PC-3 (cell line): ENCODE measurements at regions not wholly inside any gene's neighbourhood (a gene's known extent, or its start where the extent isn't known, plus 50 kb on each side); places are given as distances from the start of the nearest gene placed in this dataset.

Experiments
- ATAC-seq: fragments of 200-7000 bp; cut with Tn5 transposase; 2 replicates; pipeline ENCODE4 v1.9.1; 2020; ENCODE audit warnings: mild to moderate bottlenecking, moderate library complexity
- BruUV-seq: library from RNA; stranded (reverse); fragments of 400-500 nt; replicated peaks from 2 replicates; lab custom pipeline; 2021; lab: Mats Ljungman, UMichigan
- CTCF ChIA-PET: fragments of 300-600 bp; sonication (Branson Sonifier 250); formaldehyde crosslinking; loops from one replicate; lab custom pipeline; 2022; ENCODE audit warnings: antibody characterized with exemption; lab: Charles Lee
- POLR2A ChIA-PET: fragments of 300-600 bp; sonication (Branson Sonifier 250); formaldehyde crosslinking; loops from one replicate; lab custom pipeline; 2022; ENCODE audit warnings: antibody characterized with exemption; ENCODE audit not compliant: unreplicated experiment; lab: Charles Lee
- DNase-seq: peaks from one replicate; pipeline ENCODE4 v3.0.0-alpha.2; 2015
- H2AFZ ChIP-seq: fragments of 300-600 bp; sonication (generic); 2 replicates; pipeline ENCODE4 v1.6.0; 2016; ENCODE audit warnings: antibody characterized with exemption, low read length
- H3F3A ChIP-seq: fragments of 300-600 bp; sonication (generic); one replicate; pipeline ENCODE4 v1.6.0; 2017; ENCODE audit warnings: antibody characterized with exemption, low read length, control low read depth, mild to moderate bottlenecking; ENCODE audit not compliant: unreplicated experiment
- H3K27ac ChIP-seq: fragments of 300-600 bp; sonication (generic); 2 replicates; pipeline ENCODE4 v1.5.1; 2016; ENCODE audit warnings: mild to moderate bottlenecking, low read length
- H3K27me3 ChIP-seq: fragments of 300-600 bp; sonication (generic); 2 replicates; pipeline ENCODE4 v1.6.1; 2016; ENCODE audit warnings: low read length, mixed read lengths
- H3K36me3 ChIP-seq: fragments of 300-600 bp; sonication (generic); 2 replicates; pipeline ENCODE4 v1.6.1; 2016; ENCODE audit warnings: low read depth, mixed run types, low read length, mixed read lengths
- H3K4me1 ChIP-seq: fragments of 300-600 bp; sonication (generic); 2 replicates; pipeline ENCODE4 v1.5.1; 2016; ENCODE audit warnings: low read length; ENCODE audit not compliant: insufficient read depth
- H3K4me2 ChIP-seq: fragments of 300-600 bp; sonication (generic); 2 replicates; pipeline ENCODE4 v1.6.0; 2016; ENCODE audit warnings: low read length
- H3K4me3 ChIP-seq: fragments of 300-600 bp; sonication (generic); 2 replicates; pipeline ENCODE4 v1.5.1; 2016; ENCODE audit warnings: mild to moderate bottlenecking, low read length, mixed read lengths
- H3K79me2 ChIP-seq: fragments of 300-600 bp; sonication (generic); 2 replicates; pipeline ENCODE4 v1.6.1; 2017; ENCODE audit warnings: low read length, mixed read lengths
- H3K9ac ChIP-seq: fragments of 300-600 bp; sonication (generic); 2 replicates; pipeline ENCODE4 v1.6.0; 2016; ENCODE audit warnings: mild to moderate bottlenecking, low read length
- H3K9me2 ChIP-seq: fragments of 300-600 bp; sonication (generic); replicated peaks from 2 replicates; pipeline ENCODE4 v1.6.1; 2016; ENCODE audit warnings: mixed run types, low read length, mixed read lengths
- H3K9me3 ChIP-seq: fragments of 300-600 bp; sonication (generic); 2 replicates; pipeline ENCODE4 v1.6.1; 2016; ENCODE audit warnings: low read length, mixed read lengths
- H4K20me1 ChIP-seq: fragments of 300-600 bp; sonication (generic); 2 replicates; pipeline ENCODE4 v1.6.1; 2016; ENCODE audit warnings: low read length, mixed read lengths
- EZH2 ChIP-seq: fragments of 300-600 bp; sonication (generic); IDR thresholded peaks from one replicate; pipeline ENCODE4 v1.6.1; 2017; ENCODE audit warnings: antibody characterized with exemption, mild to moderate bottlenecking, low read length; ENCODE audit not compliant: unreplicated experiment
- EZH2phosphoT487 ChIP-seq: fragments of 300-600 bp; sonication (generic); IDR thresholded peaks from 2 replicates; pipeline ENCODE4 v1.6.1; 2018; ENCODE audit warnings: mild to moderate bottlenecking, antibody characterized with exemption, low read length, borderline replicate concordance
- intact Hi-C: fragments of 100-400 bp; cut with micrococcal nuclease; formaldehyde crosslinking; loops from 2 replicates; pipeline ENCODE4 v1.9.0; 2023
- TF ChIP-seq, protein P1 (sequence below): fragments of 300-600 bp; sonication (generic); conservative IDR thresholded peaks from 2 replicates; pipeline ENCODE4 v1.5.1; 2017; ENCODE audit warnings: antibody characterized with exemption, low read depth, mild to moderate bottlenecking, low read length

DNA sequence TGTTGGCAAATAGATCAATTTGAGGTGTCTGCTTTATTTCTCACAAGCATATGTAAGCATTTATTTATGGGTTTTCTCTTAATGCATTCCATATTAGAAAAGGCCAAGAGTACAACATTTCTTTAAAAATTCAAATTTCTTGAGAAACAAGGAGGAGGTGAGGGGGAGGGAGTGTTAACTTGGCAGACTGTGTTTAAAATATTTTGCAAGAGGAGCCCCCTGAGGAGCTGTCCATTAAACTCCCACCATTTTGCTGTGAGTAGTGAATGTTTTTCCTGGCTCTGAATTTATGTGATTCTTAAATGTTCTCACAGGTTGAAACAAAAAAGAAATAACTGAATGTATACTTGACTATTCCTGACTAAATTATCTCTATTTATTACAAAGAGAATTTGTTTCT is 363.8 kb downstream of the PTPRC start:
- no peaks in the 10 kb centered on the region for H3K79me2 ChIP-seq
- no peak overlapping the region for H3K4me2 ChIP-seq
- no peak overlapping the region for H3K4me3 ChIP-seq
- intact Hi-C loops, result no loop called here
- H4K20me1 ChIP-seq, result no peaks in the 10 kb centered on the region
- H3F3A ChIP-seq, result no peaks in the 10 kb centered on the region
- ChIA-PET CTCF (no interaction called here), POLR2A (no interaction called here)
- H3K9me3 ChIP-seq, result no peaks in the 10 kb centered on the region
- no peak overlapping the region for H3K9ac ChIP-seq
- H3K27me3 ChIP-seq, result no peaks in the 10 kb centered on the region
- H2AFZ ChIP-seq, result no peak overlapping the region
- no peak for TF ChIP-seq EZH2phosphoT487
- TF ChIP-seq, protein P1, sequence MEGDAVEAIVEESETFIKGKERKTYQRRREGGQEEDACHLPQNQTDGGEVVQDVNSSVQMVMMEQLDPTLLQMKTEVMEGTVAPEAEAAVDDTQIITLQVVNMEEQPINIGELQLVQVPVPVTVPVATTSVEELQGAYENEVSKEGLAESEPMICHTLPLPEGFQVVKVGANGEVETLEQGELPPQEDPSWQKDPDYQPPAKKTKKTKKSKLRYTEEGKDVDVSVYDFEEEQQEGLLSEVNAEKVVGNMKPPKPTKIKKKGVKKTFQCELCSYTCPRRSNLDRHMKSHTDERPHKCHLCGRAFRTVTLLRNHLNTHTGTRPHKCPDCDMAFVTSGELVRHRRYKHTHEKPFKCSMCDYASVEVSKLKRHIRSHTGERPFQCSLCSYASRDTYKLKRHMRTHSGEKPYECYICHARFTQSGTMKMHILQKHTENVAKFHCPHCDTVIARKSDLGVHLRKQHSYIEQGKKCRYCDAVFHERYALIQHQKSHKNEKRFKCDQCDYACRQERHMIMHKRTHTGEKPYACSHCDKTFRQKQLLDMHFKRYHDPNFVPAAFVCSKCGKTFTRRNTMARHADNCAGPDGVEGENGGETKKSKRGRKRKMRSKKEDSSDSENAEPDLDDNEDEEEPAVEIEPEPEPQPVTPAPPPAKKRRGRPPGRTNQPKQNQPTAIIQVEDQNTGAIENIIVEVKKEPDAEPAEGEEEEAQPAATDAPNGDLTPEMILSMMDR, result no peak
- no peak for TF ChIP-seq EZH2
- ATAC-seq (no peak), DNase-seq (no peak)
- no TSS peak for BruUV-seq
- H3K27ac ChIP-seq, result no peak overlapping the region
- no peaks in the 10 kb centered on the region for H3K9me2 ChIP-seq
- no peaks in the 10 kb centered on the region for H3K4me1 ChIP-seq
- no peaks in the 10 kb centered on the region for H3K36me3 ChIP-seq

DNA sequence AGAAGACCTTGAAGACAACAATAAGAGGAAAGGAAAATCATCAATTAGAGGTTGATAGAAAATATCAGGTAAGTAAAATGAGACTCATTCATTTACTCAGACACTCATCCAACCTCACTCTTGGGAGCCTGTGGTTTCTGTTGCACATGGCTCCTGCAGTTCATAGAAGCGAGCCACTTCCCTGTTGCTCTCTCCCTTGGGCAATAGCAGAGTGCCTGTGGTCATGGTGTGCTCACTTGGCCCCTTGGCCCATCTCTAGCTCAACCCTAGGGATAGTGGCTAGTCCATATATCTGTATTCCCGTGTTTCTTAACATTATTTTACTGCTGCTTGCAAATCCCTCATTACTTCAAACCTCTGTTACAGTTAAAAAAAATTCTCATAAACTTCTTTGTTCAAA is 368.6 kb downstream of the PTPRC start:
- no peaks in the 10 kb centered on the region for H3K4me1 ChIP-seq
- no peaks in the 10 kb centered on the region for H3K9me2 ChIP-seq
- H3K9me3 ChIP-seq, result no peaks in the 10 kb centered on the region
- no peak overlapping the region for H2AFZ ChIP-seq
- no peaks in the 10 kb centered on the region for H3K79me2 ChIP-seq
- no peaks in the 10 kb centered on the region for H3K36me3 ChIP-seq
- ChIA-PET POLR2A (no interaction called here), CTCF (no interaction called here)
- no TSS peak for BruUV-seq
- H3K9ac ChIP-seq, result no peak overlapping the region
- H4K20me1 ChIP-seq, result no peaks in the 10 kb centered on the region
- no peaks in the 10 kb centered on the region for H3K27me3 ChIP-seq
- DNase-seq (no peak), ATAC-seq (no peak)
- H3K27ac ChIP-seq, result no peak overlapping the region
- H3K4me3 ChIP-seq, result no peak overlapping the region
- TF ChIP-seq, protein P1, result no peak
- H3F3A ChIP-seq, result no peaks in the 10 kb centered on the region
- H3K4me2 ChIP-seq, result no peak overlapping the region
- intact Hi-C loops, result no loop called here

DNA sequence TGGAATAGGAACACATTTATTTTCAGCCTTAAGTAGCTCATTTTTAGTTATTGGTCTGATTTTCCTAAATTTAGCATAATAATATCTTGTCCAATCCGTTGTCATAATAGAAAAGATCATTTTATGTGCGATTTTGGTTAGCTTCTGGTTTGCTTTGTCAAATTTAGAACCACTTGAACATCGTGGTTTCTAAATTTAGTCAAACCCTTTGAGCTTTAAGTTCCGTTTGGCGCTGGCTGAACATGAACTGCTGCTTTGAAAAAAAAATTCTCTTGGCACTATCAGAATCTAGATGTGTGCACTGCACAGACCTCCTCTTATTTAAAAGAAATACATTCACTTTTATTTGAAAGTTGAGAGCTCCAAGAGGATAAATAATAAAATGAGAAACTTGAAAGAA is 370.6 kb downstream of the PTPRC start:
- Histone ChIP-seq H3K79me2 (no peaks in the 10 kb centered on the region), H3K4me1 (no peaks in the 10 kb centered on the region), H3K36me3 (no peaks in the 10 kb centered on the region), H3K27ac (no peak overlapping the region), H3F3A (no peaks in the 10 kb centered on the region), H3K27me3 (no peaks in the 10 kb centered on the region), H3K4me3 (no peak overlapping the region), H3K9me2 (no peaks in the 10 kb centered on the region), H3K9ac (no peak overlapping the region), H3K9me3 (no peaks in the 10 kb centered on the region), H4K20me1 (no peaks in the 10 kb centered on the region), H2AFZ (no peak overlapping the region), H3K4me2 (no peak overlapping the region)
- TF ChIP-seq EZH2phosphoT487 (no peak), EZH2 (no peak)
- TF ChIP-seq, protein P1, result no peak
- ATAC-seq, result no peak
- DNase-seq, result no peak
- CTCF ChIA-PET, result no interaction called here
- intact Hi-C loops, result no loop called here
- BruUV-seq, result no TSS peak
- POLR2A ChIA-PET, result interaction anchor here (0.6 kb wide), 2 partner anchors 320 to 458 kb away, joined by 5 to 6 read pairs; no protein-coding TSS in a partner anchor
